ENCODE measurements at regions not wholly inside any gene's neighbourhood (a gene's known extent, or its start where the extent isn't known, plus 50 kb on each side); places are given as distances from the start of the nearest gene placed in this dataset.
A peak's percentile ranks its signal among the peaks of the same experiment; 100 is the strongest.
"Not testable (repeated sequence)": the region's sequence is repeated elsewhere in the genome, so short reads cannot be mapped to it uniquely, and the experiment has no call there.

- no peak for DNase-seq
Measured at GRCh38 chr10:32217216-32217615, 129.7 kb downstream of the EPC1 start.

GRCh38 chr10:32213838-32214237, 133.1 kb downstream of the EPC1 start:
- DNase-seq, result not testable (repeated sequence)

- no peak for DNase-seq
Measured at GRCh38 chr10:32211046-32211363, 136.0 kb downstream of the EPC1 start.

GRCh38 chr10:32210306-32211045, 136.5 kb downstream of the EPC1 start:
- DNase-seq, result peak; percentile 8

- not testable (repeated sequence) for DNase-seq
Measured at GRCh38 chr10:32208005-32208404, 139.0 kb downstream of the EPC1 start.

- no peak for DNase-seq
Measured at GRCh38 chr10:32207544-32207943, 139.4 kb downstream of the EPC1 start.

- no peak for DNase-seq
Measured at GRCh38 chr10:32205670-32206069, 141.3 kb downstream of the EPC1 start.

- no peak for DNase-seq
Measured at GRCh38 chr10:32204606-32205005, 142.4 kb downstream of the EPC1 start.

- DNase-seq, result no peak
Measured at GRCh38 chr10:32199714-32200394, 143.6 kb upstream of the KIF5B start.

GRCh38 chr10:32197423-32197822, 141.2 kb upstream of the KIF5B start:
- DNase-seq, result no peak

- DNase-seq, result no peak
Measured at GRCh38 chr10:32190890-32191491, 134.8 kb upstream of the KIF5B start.

GRCh38 chr10:32189400-32190084, 133.3 kb upstream of the KIF5B start:
- DNase-seq, result no peak

GRCh38 chr10:32188601-32189000, 132.4 kb upstream of the KIF5B start:
- DNase-seq, result not testable (repeated sequence)

GRCh38 chr10:32187686-32188085, 131.5 kb upstream of the KIF5B start:
- no peak for DNase-seq

GRCh38 chr10:32183652-32184051, 127.4 kb upstream of the KIF5B start:
- DNase-seq, result not testable (repeated sequence)

- no peak for DNase-seq
Measured at GRCh38 chr10:32182476-32182875, 126.3 kb upstream of the KIF5B start.

GRCh38 chr10:32180390-32181280, 124.4 kb upstream of the KIF5B start:
- DNase-seq, result no peak

- no peak for DNase-seq
Measured at GRCh38 chr10:32179836-32180235, 123.6 kb upstream of the KIF5B start.

- DNase-seq, result not testable (repeated sequence)
Measured at GRCh38 chr10:32177594-32177993, 121.4 kb upstream of the KIF5B start.

- DNase-seq, result no peak
Measured at GRCh38 chr10:32175629-32176028, 119.4 kb upstream of the KIF5B start.

- no peak for DNase-seq
Measured at GRCh38 chr10:32174349-32174893, 118.2 kb upstream of the KIF5B start.

GRCh38 chr10:32171204-32171603, 115.0 kb upstream of the KIF5B start:
- DNase-seq, result no peak

Measured in NCI-H524 treated with DMSO at 0.1 percent for 48 hours (cell line).